ENCODE measurements at regions not wholly inside any gene's neighbourhood (a gene's known extent, or its start where the extent isn't known, plus 50 kb on each side); places are given as distances from the start of the nearest gene placed in this dataset.

DNA sequence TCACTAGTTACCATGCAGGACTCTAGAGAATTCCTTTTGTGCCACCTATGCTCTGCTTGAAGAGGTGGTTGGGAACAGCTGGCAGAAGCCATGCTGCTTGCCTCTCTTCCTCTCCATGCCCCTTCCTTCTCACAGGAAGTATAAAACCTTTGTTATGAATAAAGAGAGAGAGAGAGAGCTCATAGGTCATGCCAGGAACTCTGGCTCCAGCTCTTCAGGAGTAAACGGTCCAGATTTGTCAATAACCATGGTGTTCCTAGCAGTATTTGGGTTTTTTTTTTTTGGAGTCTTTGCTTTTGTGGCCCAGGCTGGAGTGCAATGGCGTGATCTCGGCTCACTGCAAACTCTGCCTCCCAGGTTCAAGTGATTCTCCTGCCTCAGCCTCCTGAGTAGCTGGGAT is 97.7 kb upstream of the SLC4A7 start:
- H3K4me3 Mint-ChIP-seq = no peak overlapping the region
- H3K27ac Mint-ChIP-seq = no peak overlapping the region
- H3K9me3 Mint-ChIP-seq = no peaks in the 10 kb centered on the region
- H3K27me3 Mint-ChIP-seq = no peaks in the 10 kb centered on the region
- H3K4me1 Mint-ChIP-seq = no peaks in the 10 kb centered on the region
- H3K36me3 Mint-ChIP-seq = no peaks in the 10 kb centered on the region

DNA sequence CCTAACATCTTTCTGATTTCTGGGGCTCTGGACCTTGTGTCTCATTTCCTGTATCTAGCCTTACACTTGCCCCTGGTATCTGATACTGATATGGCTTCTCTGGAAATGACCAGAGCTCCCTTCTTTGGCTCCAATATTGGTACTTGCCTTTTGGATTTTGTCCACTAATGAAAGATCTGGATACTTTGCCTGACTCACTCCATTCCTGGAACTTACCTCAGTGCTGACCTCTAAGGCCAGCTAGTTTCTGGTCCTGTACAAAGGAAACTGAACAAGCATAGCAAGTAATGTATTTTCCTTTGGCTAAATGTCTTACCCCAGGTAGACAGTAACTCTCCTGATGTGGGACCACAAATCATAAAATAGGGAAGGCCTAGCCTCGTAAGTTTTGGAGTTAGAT is 93.8 kb upstream of the SLC4A7 start:
- H3K4me3 Mint-ChIP-seq = no peak overlapping the region
- no peaks in the 10 kb centered on the region for H3K9me3 Mint-ChIP-seq
- no peaks in the 10 kb centered on the region for H3K27me3 Mint-ChIP-seq
- H3K36me3 Mint-ChIP-seq = no peaks in the 10 kb centered on the region
- peaks cover 6% of the 10 kb centered on the region for H3K4me1 Mint-ChIP-seq
- no peak overlapping the region for H3K27ac Mint-ChIP-seq

DNA sequence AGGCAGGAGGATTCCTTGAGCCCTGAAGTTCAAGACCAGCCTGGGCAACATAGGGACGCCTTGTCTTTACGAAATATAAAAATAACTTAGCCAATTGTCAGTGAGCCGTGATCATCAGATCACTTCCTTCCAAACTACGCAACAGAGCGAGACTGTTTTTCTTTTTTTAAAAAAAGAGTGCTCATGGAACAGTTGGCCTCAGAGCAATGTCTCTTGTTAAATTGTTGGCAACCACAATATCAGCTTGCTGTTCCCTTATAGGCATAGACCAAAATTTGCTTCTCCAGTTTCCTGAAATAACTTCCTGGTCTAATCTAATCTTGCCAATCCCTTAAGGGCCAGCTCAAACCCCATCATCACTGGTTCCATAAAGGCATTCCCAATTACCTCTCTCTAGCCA is 93.3 kb upstream of the SLC4A7 start:
- Mint-ChIP-seq H3K4me3 (no peak overlapping the region), H3K36me3 (no peaks in the 10 kb centered on the region), H3K27me3 (no peaks in the 10 kb centered on the region), H3K9me3 (no peaks in the 10 kb centered on the region), H3K4me1 (peaks cover 6% of the 10 kb centered on the region), H3K27ac (no peak overlapping the region)

DNA sequence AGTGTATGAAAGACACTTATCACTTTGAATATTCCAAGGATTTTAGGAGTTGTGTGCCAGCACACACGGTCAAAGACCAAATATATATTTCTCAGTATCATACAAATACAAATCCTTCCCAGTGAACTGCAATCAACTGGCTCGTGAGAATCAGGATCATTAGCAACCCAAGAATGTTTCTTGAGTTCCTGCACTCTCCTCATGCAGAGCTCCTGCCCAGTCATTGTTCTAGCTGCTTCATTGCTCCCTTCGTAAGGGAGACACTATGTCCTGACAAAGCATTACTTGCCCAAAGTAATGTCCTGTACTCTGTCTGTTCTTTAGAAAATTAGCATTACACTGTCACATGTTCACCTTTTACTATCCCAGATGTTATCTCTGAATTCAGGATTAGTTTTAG is 92.0 kb upstream of the SLC4A7 start:
- H3K36me3 Mint-ChIP-seq = no peaks in the 10 kb centered on the region
- no peaks in the 10 kb centered on the region for H3K9me3 Mint-ChIP-seq
- no peaks in the 10 kb centered on the region for H3K27me3 Mint-ChIP-seq
- no peak overlapping the region for H3K4me3 Mint-ChIP-seq
- no peak overlapping the region for H3K27ac Mint-ChIP-seq
- H3K4me1 Mint-ChIP-seq = peaks cover 6% of the 10 kb centered on the region

- Mint-ChIP-seq H3K9me3 (no peaks in the 10 kb centered on the region), H3K27me3 (no peaks in the 10 kb centered on the region), H3K36me3 (no peaks in the 10 kb centered on the region), H3K4me1 (peaks cover 6% of the 10 kb centered on the region), H3K4me3 (no peak overlapping the region), H3K27ac (no peak overlapping the region)
These were observed 91.3 kb upstream of the SLC4A7 start for GRCh38 chr3:27575499-27575898.

GRCh38 chr3:27574438-27574795 is 90.2 kb upstream of the SLC4A7 start:
- no peaks in the 10 kb centered on the region for H3K27me3 Mint-ChIP-seq
- no peak overlapping the region for H3K4me3 Mint-ChIP-seq
- no peaks in the 10 kb centered on the region for H3K9me3 Mint-ChIP-seq
- peaks cover 6% of the 10 kb centered on the region for H3K4me1 Mint-ChIP-seq
- no peaks in the 10 kb centered on the region for H3K36me3 Mint-ChIP-seq
- H3K27ac Mint-ChIP-seq = no peak overlapping the region

DNA sequence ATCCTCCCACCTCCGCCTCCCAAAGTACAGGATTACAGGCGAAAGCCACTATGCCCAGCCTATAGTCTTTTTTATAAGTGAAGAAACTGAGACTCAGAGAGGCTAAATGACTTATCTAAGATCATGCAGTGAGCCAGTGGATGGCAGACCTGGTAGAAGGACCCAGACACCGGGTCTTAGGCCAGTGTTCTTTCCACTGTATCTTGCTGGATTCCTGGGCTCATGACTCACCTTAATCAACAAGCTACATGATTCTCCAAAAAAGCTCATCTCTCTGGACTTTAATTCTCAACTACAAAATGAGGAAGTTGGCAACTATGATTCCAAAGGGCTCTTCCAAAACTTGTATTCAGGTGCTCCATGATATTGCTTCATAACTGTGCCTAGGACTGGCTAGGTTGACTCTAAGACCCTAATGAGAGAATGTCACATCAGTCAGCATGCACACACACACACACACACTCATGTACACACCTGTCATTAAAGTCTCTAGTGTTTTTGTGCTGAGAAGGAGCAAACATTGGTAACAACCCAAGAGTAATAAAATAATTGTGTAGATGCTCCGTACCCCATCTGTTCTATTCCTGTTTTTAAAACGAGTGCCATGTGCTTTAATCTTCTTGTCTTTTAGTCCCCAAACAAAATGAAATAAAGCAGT is 89.7 kb upstream of the SLC4A7 start:
- Mint-ChIP-seq H3K27ac (no peak overlapping the region), H3K4me1 (peaks cover 6% of the 10 kb centered on the region), H3K9me3 (no peaks in the 10 kb centered on the region), H3K36me3 (no peaks in the 10 kb centered on the region), H3K27me3 (no peaks in the 10 kb centered on the region), H3K4me3 (no peak overlapping the region)

GRCh38 chr3:27573138-27573537 is 89.0 kb upstream of the SLC4A7 start:
- Mint-ChIP-seq H3K27me3 (no peaks in the 10 kb centered on the region), H3K4me1 (peaks cover 6% of the 10 kb centered on the region), H3K27ac (no peak overlapping the region), H3K9me3 (no peaks in the 10 kb centered on the region), H3K4me3 (no peak overlapping the region), H3K36me3 (no peaks in the 10 kb centered on the region)

GRCh38 chr3:27571345-27571744 is 87.2 kb upstream of the SLC4A7 start:
- H3K4me1 Mint-ChIP-seq = peaks cover 6% of the 10 kb centered on the region
- no peak overlapping the region for H3K4me3 Mint-ChIP-seq
- H3K36me3 Mint-ChIP-seq = no peaks in the 10 kb centered on the region
- no peaks in the 10 kb centered on the region for H3K9me3 Mint-ChIP-seq
- H3K27me3 Mint-ChIP-seq = no peaks in the 10 kb centered on the region
- no peak overlapping the region for H3K27ac Mint-ChIP-seq

GRCh38 chr3:27570421-27571106 is 86.4 kb upstream of the SLC4A7 start:
- Mint-ChIP-seq H3K4me3 (no peak overlapping the region), H3K27ac (no peak overlapping the region), H3K27me3 (no peaks in the 10 kb centered on the region), H3K4me1 (peaks cover 3% of the 10 kb centered on the region), H3K36me3 (no peaks in the 10 kb centered on the region), H3K9me3 (no peaks in the 10 kb centered on the region)

DNA sequence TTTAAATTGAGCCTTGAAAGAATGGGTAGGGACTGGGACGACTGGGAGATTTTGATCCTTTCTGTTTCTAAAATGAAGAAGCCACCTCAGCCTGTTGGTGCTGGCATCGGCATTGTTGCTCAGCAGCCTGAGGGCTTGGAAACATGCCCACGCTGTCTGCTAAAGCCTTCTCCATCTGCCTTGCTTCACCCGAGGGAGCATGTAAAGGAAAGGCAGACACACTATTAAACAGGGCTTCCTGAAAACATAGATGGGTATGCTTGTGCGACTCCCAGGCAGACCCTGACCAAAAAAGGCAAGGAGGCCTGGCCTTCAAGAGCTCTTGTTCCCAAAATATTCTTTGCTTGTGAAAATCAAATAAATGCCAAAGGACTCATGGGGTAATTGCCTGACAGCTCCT is 84.2 kb upstream of the SLC4A7 start:
- Mint-ChIP-seq H3K4me3 (no peak overlapping the region), H3K4me1 (no peaks in the 10 kb centered on the region), H3K27me3 (no peaks in the 10 kb centered on the region), H3K36me3 (no peaks in the 10 kb centered on the region), H3K9me3 (no peaks in the 10 kb centered on the region), H3K27ac (no peak overlapping the region)

GRCh38 chr3:27567251-27567650 is 83.1 kb upstream of the SLC4A7 start:
- H3K27ac Mint-ChIP-seq = no peak overlapping the region
- no peak overlapping the region for H3K4me3 Mint-ChIP-seq
- H3K36me3 Mint-ChIP-seq = no peaks in the 10 kb centered on the region
- H3K27me3 Mint-ChIP-seq = no peaks in the 10 kb centered on the region
- no peaks in the 10 kb centered on the region for H3K9me3 Mint-ChIP-seq
- no peaks in the 10 kb centered on the region for H3K4me1 Mint-ChIP-seq

DNA sequence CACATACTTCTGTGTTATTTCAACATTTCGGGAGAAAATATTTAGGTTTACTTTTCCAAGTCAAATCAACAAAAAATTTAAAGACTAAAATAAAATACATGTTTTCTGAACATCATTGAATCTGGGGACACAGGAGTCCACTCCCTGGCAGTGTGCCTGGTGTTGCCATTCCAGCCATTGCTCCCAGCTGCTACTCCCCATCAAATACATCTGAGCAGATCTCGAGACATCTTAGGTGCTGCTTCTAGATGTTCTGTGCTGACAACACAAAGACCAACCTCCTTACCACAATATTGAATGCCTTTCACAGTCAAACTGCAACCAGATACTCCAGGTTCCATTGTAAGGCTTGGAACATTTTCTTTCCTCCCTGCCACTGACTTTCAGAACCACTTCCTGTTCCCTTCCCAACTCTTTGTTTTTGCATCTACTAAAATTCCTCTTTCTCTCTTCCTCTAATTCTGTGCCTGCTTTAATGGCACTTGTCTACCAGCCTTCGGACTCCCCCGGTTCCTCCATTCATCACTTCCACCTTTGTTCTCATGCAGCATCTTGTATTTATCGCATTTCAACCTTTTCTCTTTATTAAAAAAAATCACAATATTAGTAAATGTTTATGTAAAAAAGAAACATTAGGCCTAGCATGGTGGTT is 81.1 kb upstream of the SLC4A7 start:
- no peaks in the 10 kb centered on the region for H3K27me3 Mint-ChIP-seq
- no peak overlapping the region for H3K27ac Mint-ChIP-seq
- H3K9me3 Mint-ChIP-seq = no peaks in the 10 kb centered on the region
- H3K4me3 Mint-ChIP-seq = no peak overlapping the region
- no peaks in the 10 kb centered on the region for H3K4me1 Mint-ChIP-seq
- H3K36me3 Mint-ChIP-seq = no peaks in the 10 kb centered on the region

- Mint-ChIP-seq H3K9me3 (no peaks in the 10 kb centered on the region), H3K36me3 (no peaks in the 10 kb centered on the region), H3K4me3 (no peak overlapping the region), H3K27ac (no peak overlapping the region), H3K4me1 (no peaks in the 10 kb centered on the region), H3K27me3 (no peaks in the 10 kb centered on the region)
These were observed 77.4 kb upstream of the SLC4A7 start for GRCh38 chr3:27561576-27561975.

GRCh38 chr3:27560484-27561056 is 76.4 kb upstream of the SLC4A7 start:
- H3K27me3 Mint-ChIP-seq = no peaks in the 10 kb centered on the region
- no peaks in the 10 kb centered on the region for H3K9me3 Mint-ChIP-seq
- no peak overlapping the region for H3K4me3 Mint-ChIP-seq
- no peaks in the 10 kb centered on the region for H3K4me1 Mint-ChIP-seq
- no peaks in the 10 kb centered on the region for H3K36me3 Mint-ChIP-seq
- H3K27ac Mint-ChIP-seq = no peak overlapping the region

- no peak overlapping the region for H3K4me3 Mint-ChIP-seq
- no peaks in the 10 kb centered on the region for H3K36me3 Mint-ChIP-seq
- H3K27me3 Mint-ChIP-seq = no peaks in the 10 kb centered on the region
- H3K4me1 Mint-ChIP-seq = no peaks in the 10 kb centered on the region
- H3K27ac Mint-ChIP-seq = no peak overlapping the region
- no peaks in the 10 kb centered on the region for H3K9me3 Mint-ChIP-seq
These were observed 75.7 kb upstream of the SLC4A7 start for GRCh38 chr3:27559835-27560234.

Measured in activated naive CD4-positive, alpha-beta T cell treated with anti-CD3 and anti-CD28 coated beads, Interleukin-2, amount 50 U/mL, for 24 hours (primary cell).